ENCODE measurements at regions not wholly inside any gene's neighbourhood (a gene's known extent, or its start where the extent isn't known, plus 50 kb on each side); places are given as distances from the start of the nearest gene placed in this dataset.

GRCh38 chr9:115209601-115210306 is 91.8 kb upstream of the TNC start:
- peak in 1 of 2 donors; percentile 7 for DNase-seq (ENCODE audit: low read depth in 2 of 2)

DNA sequence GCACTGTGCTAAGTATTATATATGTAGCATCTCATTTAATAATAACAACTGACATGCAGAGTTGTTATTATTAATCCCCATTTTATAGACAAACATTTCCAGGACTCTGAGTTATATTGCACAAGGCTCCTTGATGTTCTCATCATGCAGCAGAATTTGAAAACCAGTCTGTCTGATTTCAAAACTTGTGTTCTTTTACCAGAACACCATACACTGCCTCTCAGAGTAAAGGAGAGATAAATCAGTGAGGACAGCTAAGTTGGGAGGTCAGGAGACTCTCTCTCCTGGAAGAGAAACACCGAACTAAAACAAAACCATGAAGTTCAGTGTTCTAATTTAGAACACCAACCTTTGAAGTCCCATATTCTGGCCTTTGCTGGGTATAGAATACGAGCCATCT is 92.7 kb upstream of the TNC start:
- no peak for DNase-seq (ENCODE audit: low read depth in 2 of 2)

DNA sequence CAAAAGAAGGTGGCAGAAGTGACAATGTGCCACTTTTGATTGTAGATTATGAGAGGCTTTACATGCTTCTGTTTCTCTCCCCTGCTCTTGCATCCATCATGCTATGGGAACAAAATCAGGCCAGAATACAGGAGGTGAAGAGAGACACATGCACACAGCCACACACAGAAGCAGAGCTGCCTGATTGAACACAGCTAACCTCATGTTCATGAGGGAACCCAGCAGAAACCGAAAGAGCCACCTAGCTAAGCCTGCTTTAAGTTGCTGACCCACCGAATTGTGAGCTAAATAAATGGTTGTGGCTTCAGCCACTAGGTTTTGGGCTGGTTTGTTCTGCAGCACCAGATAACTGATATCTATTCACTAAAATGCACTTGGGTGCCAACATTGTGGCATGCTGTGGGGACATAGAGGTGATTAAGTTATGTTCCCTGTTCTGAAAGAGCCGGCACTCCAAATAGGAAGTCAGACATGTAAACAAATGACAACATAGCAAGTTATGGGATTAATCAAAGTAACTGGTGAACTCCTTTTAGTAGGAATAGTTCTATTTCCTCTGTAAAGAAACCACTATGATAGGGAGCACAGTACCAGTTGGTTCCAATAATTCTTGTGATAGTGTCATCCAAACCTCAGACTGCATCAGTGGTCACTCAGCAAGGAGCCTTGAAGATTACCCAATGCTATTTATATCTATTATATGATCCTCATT is 93.6 kb upstream of the TNC start:
- DNase-seq (ENCODE audit: low read depth in 2 of 2) = no peak

DNA sequence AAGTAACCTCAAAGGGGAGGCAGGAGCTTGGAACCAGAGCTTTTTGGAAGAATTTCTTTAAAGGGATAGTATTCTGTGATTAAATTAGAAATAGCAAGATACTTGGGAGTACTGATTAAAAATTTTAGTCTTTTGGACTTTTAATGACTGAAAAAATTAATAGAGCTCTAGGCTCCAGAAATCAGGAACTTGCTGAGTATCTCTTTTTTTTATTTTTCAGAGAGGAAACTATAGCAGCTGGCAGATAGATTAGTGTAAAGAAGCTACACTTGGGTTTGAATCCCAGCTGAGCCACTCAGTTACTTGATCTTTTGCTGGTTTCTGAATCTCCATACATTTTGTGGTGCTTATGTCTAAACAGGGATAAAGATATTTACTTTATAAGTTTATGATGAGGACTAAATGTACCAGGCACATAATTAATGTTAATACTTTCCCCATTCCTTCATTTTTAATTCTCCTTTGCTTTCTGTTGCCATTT is 94.2 kb upstream of the TNC start:
- DNase-seq (ENCODE audit: low read depth in 2 of 2) = no peak

DNA sequence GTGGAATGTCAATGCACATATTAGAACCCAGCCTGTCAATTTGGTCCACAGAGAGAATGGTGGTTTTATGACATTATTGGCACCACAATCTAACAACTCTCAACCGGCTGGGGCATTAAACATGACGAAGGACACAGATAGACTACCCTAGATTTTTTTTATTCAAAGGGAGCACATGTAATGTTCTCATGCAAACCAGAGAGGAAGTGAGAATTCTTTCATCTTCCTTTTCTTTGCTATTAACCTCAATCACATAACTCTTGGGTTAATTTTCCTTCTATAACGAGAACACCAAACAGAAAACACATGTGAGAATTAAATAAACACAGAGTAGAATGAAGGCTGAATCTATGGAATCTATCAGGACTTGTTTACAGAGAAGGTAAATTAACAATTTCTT is 94.9 kb upstream of the TNC start:
- DNase-seq (ENCODE audit: low read depth in 2 of 2) = no peak

DNA sequence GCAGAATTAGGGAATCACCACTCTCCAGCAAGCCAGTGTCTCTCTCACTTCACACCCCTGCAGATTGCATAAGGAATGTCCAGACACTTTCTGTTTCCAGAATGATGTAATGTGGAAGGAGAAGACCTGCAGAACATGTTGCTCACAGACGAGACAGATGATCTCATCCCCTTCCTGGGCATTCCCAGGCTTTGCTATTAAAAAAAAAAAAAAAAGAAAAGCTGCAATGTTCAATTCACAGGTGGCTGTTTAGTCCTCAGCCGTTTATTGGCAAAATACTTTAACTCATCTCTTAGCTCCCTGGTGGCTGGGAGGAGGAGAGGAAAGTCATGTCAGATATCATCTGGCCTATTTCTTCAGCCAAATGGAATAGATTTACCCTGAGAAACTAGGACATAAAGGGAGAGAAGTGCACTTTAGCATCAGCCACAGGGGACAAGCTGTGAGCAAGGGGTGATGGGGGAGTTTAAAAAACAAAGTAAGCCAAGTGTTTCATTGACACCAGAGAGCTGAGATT is 95.9 kb upstream of the TNC start:
- no peak for DNase-seq (ENCODE audit: low read depth in 2 of 2)

GRCh38 chr9:115216873-115217272 is 98.9 kb upstream of the TNC start:
- no peak for DNase-seq (ENCODE audit: low read depth in 2 of 2)

- DNase-seq (ENCODE audit: low read depth in 2 of 2) = no peak
These were observed 102.5 kb upstream of the TNC start for GRCh38 chr9:115220319-115221005.

DNA sequence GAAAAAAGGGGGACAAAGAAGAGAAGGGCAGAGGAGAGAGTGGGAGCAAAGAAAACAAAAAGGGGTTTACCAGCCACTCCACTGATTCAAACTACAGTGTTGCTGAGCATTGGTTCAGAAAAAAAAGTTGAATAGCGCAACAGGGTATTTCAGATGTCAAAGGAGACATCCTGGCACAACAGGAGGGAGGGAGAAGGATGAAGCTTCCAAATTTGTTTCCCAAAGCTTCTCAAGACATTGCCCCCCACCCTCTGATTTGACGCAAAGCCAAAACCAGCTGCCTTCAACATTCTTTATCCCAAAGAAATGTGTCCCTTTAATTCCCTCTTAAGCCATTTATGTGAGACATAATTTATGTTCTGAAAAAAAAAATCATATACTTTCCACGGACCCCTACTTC is 105.5 kb upstream of the TNC start:
- no peak for DNase-seq (ENCODE audit: low read depth in 2 of 2)

DNA sequence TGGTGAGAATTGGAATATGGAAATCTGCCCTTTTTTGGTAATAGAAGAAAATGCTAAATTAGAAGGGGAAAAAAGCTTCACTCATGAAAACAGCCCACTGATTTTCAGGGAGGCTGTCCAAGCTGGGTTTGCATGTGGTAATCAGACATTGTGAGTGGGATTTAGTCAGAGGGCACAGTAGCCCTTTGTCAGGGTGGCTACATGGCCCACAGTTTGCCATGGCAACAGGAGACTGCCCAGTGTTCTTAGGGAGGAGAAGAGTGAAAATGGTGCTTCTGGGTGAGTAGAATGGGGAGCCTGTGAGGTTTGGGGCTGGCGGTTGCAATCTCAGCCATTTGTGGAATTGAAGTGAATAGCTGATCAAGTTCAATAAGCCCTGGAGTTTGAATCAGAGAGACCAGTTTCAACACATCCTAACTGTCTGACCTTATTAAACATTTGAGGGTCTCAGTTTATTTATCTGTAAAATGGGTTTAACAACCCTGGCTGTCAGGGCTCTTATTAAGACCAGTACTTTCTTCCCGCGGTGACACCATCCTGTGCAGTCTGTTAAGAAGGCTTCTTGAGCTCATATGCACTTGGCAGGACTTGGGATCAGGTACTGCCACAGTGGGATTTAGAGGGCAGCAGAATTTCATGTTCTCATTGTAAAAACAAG is 107.6 kb upstream of the TNC start:
- DNase-seq (ENCODE audit: low read depth in 2 of 2) = no peak

- DNase-seq (ENCODE audit: low read depth in 2 of 2) = no peak
These were observed 108.2 kb upstream of the TNC start for GRCh38 chr9:115226152-115226551.

GRCh38 chr9:115229496-115229895 is 111.5 kb upstream of the TNC start:
- DNase-seq (ENCODE audit: low read depth in 2 of 2) = no peak

DNA sequence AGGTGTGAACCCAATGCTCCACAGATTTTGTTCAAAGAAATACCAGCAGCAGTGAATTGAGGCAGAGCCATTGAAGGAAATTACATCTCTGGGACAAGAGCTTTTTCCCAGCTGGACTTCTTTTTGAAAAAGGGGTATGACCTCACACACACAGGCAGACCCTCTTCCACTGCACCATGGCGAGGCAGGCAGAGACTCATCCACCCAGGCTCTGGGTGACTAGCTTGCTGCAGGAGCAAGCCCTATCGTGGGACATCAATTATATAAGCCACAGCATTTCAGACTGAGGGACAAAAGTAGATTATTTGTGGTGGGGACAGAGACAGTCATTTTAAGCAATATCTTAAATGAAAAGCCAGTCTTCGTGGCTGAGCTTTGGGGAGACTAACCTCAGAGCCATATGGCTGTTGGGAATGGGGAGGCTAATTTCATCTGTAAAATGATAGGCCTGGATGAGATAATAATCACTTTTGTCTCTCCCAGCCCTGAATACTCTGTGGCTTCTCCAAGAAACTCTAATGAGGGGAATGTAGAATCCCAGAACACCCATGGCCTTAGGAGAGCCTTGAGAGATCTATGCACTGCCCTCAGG is 113.1 kb upstream of the TNC start:
- no peak for DNase-seq (ENCODE audit: low read depth in 2 of 2)

- no peak for DNase-seq (ENCODE audit: low read depth in 2 of 2)
These were observed 114.3 kb upstream of the TNC start for GRCh38 chr9:115232181-115232774.

DNA sequence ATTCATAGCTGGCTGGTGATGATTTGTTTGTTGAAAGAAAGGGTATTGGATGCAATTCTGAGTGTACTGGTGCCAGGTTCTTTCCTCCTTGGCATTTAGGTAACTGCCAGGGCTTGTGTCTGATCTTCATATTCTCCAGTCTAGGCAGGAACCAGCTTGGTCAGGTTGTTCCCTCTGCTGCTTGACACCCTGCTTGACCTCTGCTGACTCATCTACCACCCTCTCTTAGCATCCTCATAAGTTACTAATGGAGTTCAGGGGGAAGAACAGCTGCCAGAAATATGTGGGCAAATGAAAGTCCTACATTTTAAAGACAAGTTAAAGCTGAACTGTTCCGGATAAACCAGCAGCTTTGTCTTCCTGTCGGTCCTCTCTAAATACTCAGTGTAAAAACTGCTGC is 116.1 kb upstream of the TNC start:
- no peak for DNase-seq (ENCODE audit: low read depth in 2 of 2)

DNA sequence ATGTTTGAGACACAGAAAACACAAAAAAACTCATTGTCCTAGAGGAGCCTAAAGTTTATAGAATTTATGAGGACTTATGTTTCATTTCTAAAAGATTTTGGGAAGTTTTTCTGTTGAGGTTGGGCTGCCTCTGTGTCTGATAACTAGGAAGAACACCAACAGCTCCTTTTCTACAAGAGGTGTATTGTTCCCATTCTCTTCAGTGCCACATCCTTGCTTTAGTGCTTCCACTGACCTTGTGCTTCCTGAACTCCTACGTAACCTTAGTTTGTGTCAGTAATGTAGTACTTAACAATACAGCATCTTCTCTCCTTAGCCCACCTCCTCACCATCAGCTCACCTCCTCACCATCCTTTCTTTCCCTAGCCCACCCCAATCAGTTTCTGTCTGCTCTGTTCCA is 117.3 kb upstream of the TNC start:
- no peak for DNase-seq (ENCODE audit: low read depth in 2 of 2)

DNA sequence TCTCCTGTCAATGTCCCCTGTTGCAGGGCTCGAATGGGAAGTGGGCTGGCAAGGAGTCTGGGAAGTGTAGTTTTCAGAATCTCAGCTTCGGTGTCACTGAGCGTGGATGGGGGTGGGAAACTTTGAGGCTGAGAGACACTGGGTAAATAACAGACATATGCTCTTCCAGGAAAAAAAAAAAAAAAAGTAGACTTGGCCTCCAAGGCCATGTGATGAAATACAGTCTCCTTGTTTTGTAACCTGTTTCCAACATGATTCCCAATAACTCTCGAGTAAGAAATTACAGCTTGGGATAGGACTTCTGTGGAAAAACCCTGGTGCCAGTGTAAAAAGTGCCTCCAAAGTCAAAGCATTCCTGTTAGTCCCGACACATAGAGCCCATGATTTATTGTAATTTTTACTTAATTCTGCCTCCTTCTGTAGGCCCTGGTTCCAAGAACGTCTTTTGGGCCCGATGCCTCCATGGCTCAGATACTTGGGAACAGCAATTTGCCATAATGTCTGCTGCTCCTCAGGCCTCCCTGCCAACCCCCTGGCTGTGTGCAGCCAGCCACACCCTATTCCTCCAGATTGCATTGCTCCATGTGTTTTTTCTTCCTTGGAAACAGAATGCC is 119.5 kb upstream of the TNC start:
- DNase-seq (ENCODE audit: low read depth in 2 of 2) = no peak

- no peak for DNase-seq (ENCODE audit: low read depth in 2 of 2)
These were observed 122.7 kb upstream of the TNC start for GRCh38 chr9:115240676-115241075.

DNA sequence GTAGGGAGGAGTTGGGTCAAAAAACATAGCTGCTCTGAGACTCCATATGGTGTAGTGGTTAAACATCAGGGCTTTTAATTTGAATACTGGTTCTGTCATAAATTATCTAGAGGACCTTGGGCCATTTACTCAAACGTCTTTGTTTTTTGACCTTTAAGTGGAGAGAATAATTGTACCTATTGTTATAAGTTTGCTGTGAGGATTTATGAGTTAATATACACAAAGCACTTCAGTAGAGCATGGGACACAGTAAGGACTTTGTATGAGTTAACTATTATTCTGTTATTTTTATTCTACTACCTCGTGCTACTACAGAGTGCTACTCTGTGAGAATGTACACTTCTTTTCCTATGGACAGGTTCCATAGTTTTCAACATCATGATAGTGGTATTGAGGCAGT is 123.7 kb upstream of the TNC start:
- DNase-seq (ENCODE audit: low read depth in 2 of 2) = no peak

- no peak for DNase-seq (ENCODE audit: low read depth in 2 of 2)
These were observed 131.5 kb upstream of the TNC start for GRCh38 chr9:115249488-115249887.

DNA sequence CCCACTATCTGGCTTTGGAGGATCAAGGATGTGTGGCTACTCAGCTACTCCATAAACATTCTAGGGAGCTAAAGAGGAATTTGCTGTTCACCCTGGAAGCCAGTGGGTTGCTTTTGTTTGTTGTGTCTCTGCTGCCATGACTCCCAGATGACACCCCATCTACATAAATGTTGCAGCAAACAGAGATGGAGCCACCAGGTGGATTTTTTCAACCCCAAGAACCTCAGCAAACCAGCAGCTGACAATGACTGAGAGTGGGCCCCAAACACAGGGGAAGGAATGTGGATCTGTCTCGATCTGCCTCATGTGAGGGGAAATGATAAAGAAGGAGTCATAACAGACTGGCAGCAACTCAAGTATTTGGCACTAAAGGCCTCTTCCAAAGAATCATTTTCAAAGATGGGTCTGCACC is 132.7 kb upstream of the TNC start:
- DNase-seq (ENCODE audit: low read depth in 2 of 2) = no peak
